ENCODE measurements at regions not wholly inside any gene's neighbourhood (a gene's known extent, or its start where the extent isn't known, plus 50 kb on each side); places are given as distances from the start of the nearest gene placed in this dataset.

GRCh38 chr18:38933910-38934510 is 1368.4 kb upstream of the CELF4 start:
- no peaks in the 10 kb centered on the region for H3K36me3 ChIP-seq (ENCODE audit: control insufficient read depth in 4 of 4, insufficient read depth in 3 of 4, low read depth in 1 of 4, low read length in 3 of 4)
- no peak for DNase-seq (ENCODE audit: low spot score)
- H3K9me3 ChIP-seq (ENCODE audit: control insufficient read depth in 4 of 4, low read length in 3 of 4): no peaks in the 10 kb centered on the region
- TF ChIP-seq SP1 (IDR thresholded peaks at IDR 0.05): no peak
- TF ChIP-seq FOXA1 (IDR thresholded peaks at IDR 0.05): no peak
- no peak for TF ChIP-seq NR2F2 (IDR thresholded peaks at IDR 0.05)
- no peak for TF ChIP-seq MAX (IDR thresholded peaks at IDR 0.05)
- no peak for TF ChIP-seq ZBTB33 (IDR thresholded peaks at IDR 0.05)
- no peak for TF ChIP-seq RAD21 (IDR thresholded peaks at IDR 0.05)
- no peak for TF ChIP-seq CTCF (IDR thresholded peaks at IDR 0.05; ENCODE audit: low read depth, low read length, missing input control)
- no peak for TF ChIP-seq FOXA2 (IDR thresholded peaks at IDR 0.05)
- no peak for TF ChIP-seq JUND (IDR thresholded peaks at IDR 0.05)
- TF ChIP-seq EGR1 (IDR thresholded peaks at IDR 0.05; ENCODE audit: low read depth in 2 of 2): no peak
- no peak for TF ChIP-seq GABPA (IDR thresholded peaks at IDR 0.05 in 1 of 2, conservative IDR thresholded peaks at IDR 0.05 in 1 of 2)
- peaks cover 0 to 2% (median 0%) of the 10 kb centered on the region in 4 donors for H3K27me3 ChIP-seq (ENCODE audit: control insufficient read depth in 4 of 4, insufficient read depth in 4 of 4, low read length in 3 of 4)
- H3K4me3 ChIP-seq (ENCODE audit: low read depth in 1 of 3, low read length in 3 of 3): no peak overlapping the region
- no peak overlapping the region for H3K9ac ChIP-seq (ENCODE audit: low read depth in 1 of 2, low read length in 2 of 2)
- no peaks in the 10 kb centered on the region for H3K4me1 ChIP-seq (ENCODE audit: control insufficient read depth in 4 of 4, insufficient read depth in 4 of 4, low read length in 3 of 4)
- H3K27ac ChIP-seq (ENCODE audit: low read depth in 1 of 2, low read length in 2 of 2): no peak overlapping the region

GRCh38 chr18:38933322-38933721 is 1367.7 kb upstream of the CELF4 start:
- 92% methylated on average over 3 of the region's 3 CpGs for WGBS
- TF ChIP-seq FOXA1 (IDR thresholded peaks at IDR 0.05) (no peak), RXRA (IDR thresholded peaks at IDR 0.05) (no peak), FOXA2 (IDR thresholded peaks at IDR 0.05) (no peak), SP1 (IDR thresholded peaks at IDR 0.05) (no peak), ATF3 (IDR thresholded peaks at IDR 0.05) (no peak), HNF4G (IDR thresholded peaks at IDR 0.05) (no peak), MAX (IDR thresholded peaks at IDR 0.05) (no peak), GABPA (IDR thresholded peaks at IDR 0.05 in 1 of 2, conservative IDR thresholded peaks at IDR 0.05 in 1 of 2) (no peak), RAD21 (IDR thresholded peaks at IDR 0.05) (no peak), CTCF (IDR thresholded peaks at IDR 0.05; ENCODE audit: low read depth, low read length, missing input control) (no peak), YY1 (IDR thresholded peaks at IDR 0.05) (no peak), REST (IDR thresholded peaks at IDR 0.05) (no peak), HNF4A (conservative IDR thresholded peaks at IDR 0.05) (no peak), NR2F2 (IDR thresholded peaks at IDR 0.05) (no peak), JUND (IDR thresholded peaks at IDR 0.05) (no peak), ZBTB33 (IDR thresholded peaks at IDR 0.05) (no peak)
- Histone ChIP-seq H3K27ac (ENCODE audit: low read depth in 1 of 2, low read length in 2 of 2) (no peak overlapping the region), H3K9ac (ENCODE audit: low read depth in 1 of 2, low read length in 2 of 2) (no peak overlapping the region), H3K9me3 (ENCODE audit: control insufficient read depth in 4 of 4, low read length in 3 of 4) (no peaks in the 10 kb centered on the region), H3K4me1 (ENCODE audit: control insufficient read depth in 4 of 4, insufficient read depth in 4 of 4, low read length in 3 of 4) (no peaks in the 10 kb centered on the region), H3K4me3 (ENCODE audit: low read depth in 1 of 3, low read length in 3 of 3) (no peak overlapping the region), H3K27me3 (ENCODE audit: control insufficient read depth in 4 of 4, insufficient read depth in 4 of 4, low read length in 3 of 4) (peaks cover 0 to 2% (median 0%) of the 10 kb centered on the region in 4 donors), H3K36me3 (ENCODE audit: control insufficient read depth in 4 of 4, insufficient read depth in 3 of 4, low read depth in 1 of 4, low read length in 3 of 4) (no peaks in the 10 kb centered on the region)
- DNase-seq (ENCODE audit: low spot score): no peak

All from liver (tissue), 8 donors.